ENCODE measurements at regions not wholly inside any gene's neighbourhood (a gene's known extent, or its start where the extent isn't known, plus 50 kb on each side); places are given as distances from the start of the nearest gene placed in this dataset.

GRCh38 chr6:44042989-44043478 is 84.2 kb downstream of the MRPL14 start (continued):
- no peak for TF ChIP-seq IRX3 (CRISPR knock-in tag; IDR thresholded peaks at IDR 0.05; ENCODE audit: borderline replicate concordance, low read depth)
- no peak for TF ChIP-seq ZNF564 (CRISPR knock-in tag; IDR thresholded peaks at IDR 0.05)
- no peak for TF ChIP-seq ELK4 (CRISPR knock-in tag; IDR thresholded peaks at IDR 0.05; ENCODE audit: borderline replicate concordance)
- peak in 1 of 2 experiments; percentile 40; a peak in 1 of 4 replicates for TF ChIP-seq NR2F1 (CRISPR knock-in tag; IDR thresholded peaks at IDR 0.05)
- TF ChIP-seq NR1H2 (CRISPR knock-in tag; IDR thresholded peaks at IDR 0.05; ENCODE audit: borderline replicate concordance, low read depth) = no peak
- TF ChIP-seq ZNF44 (CRISPR knock-in tag; IDR thresholded peaks at IDR 0.05) = no peak
- TF ChIP-seq ZNF572 (CRISPR knock-in tag; IDR thresholded peaks at IDR 0.05) = no peak
- TF ChIP-seq MYC (CRISPR knock-in tag; IDR thresholded peaks at IDR 0.05; ENCODE audit: borderline replicate concordance) = no peak
- no peak; the same call in 1 of the 2 replicates for TF ChIP-seq SIN3A (IDR thresholded peaks at IDR 0.05; ENCODE audit: borderline replicate concordance, low read depth, low read length)
- no peak for TF ChIP-seq ZBTB10 (CRISPR knock-in tag; IDR thresholded peaks at IDR 0.05; ENCODE audit: borderline replicate concordance)
- TF ChIP-seq SOX5 (CRISPR knock-in tag; IDR thresholded peaks at IDR 0.05; ENCODE audit: borderline replicate concordance) = no peak
- no peak for TF ChIP-seq ZNF577 (CRISPR knock-in tag; IDR thresholded peaks at IDR 0.05; ENCODE audit: borderline replicate concordance, low read depth)
- TF ChIP-seq KDM3A (CRISPR knock-in tag; IDR thresholded peaks at IDR 0.05; ENCODE audit: low read depth) = no peak
- no peak for TF ChIP-seq E2F2 (CRISPR knock-in tag; IDR thresholded peaks at IDR 0.05; ENCODE audit: borderline replicate concordance)
- TF ChIP-seq ZNF205 (CRISPR knock-in tag; IDR thresholded peaks at IDR 0.05) = no peak
- TF ChIP-seq EHMT2 (IDR thresholded peaks at IDR 0.05; ENCODE audit: borderline replicate concordance, low read depth, low read length) = no peak
- no peak for TF ChIP-seq U2AF1 (optimal IDR thresholded peaks at IDR 0.05; ENCODE audit: low read depth, low read length)
- TF ChIP-seq SSRP1 (CRISPR knock-in tag; IDR thresholded peaks at IDR 0.05) = no peak
- TF ChIP-seq ZNF761 (CRISPR knock-in tag; conservative IDR thresholded peaks at IDR 0.05) = no peak
- peak; percentile 50; the same call in 1 of the 2 replicates for TF ChIP-seq NR2F6 (IDR thresholded peaks at IDR 0.05)
- TF ChIP-seq NR2F6 (CRISPR knock-in tag; IDR thresholded peaks at IDR 0.05) = 0 out of 2 replicates have a peak, but pooled peaks have one; percentile 46
- no peak for TF ChIP-seq PATZ1 (CRISPR knock-in tag; IDR thresholded peaks at IDR 0.05)
- peak; percentile 54; the same call in 1 of the 2 replicates for TF ChIP-seq ZSCAN29 (CRISPR knock-in tag; conservative IDR thresholded peaks at IDR 0.05)
- TF ChIP-seq ZNF12 (CRISPR knock-in tag; IDR thresholded peaks at IDR 0.05) = no peak; the same call in 1 of the 2 replicates
